ENCODE measurements at regions not wholly inside any gene's neighbourhood (a gene's known extent, or its start where the extent isn't known, plus 50 kb on each side); places are given as distances from the start of the nearest gene placed in this dataset.

GRCh38 chr21:28344985-28345384 is 647.7 kb downstream of the LTN1 start:
- H3K23ac ChIP-seq (ENCODE audit: low read length): no peak overlapping the region
- no peak overlapping the region for H3K4me3 ChIP-seq (ENCODE audit: low read depth, low read length)
- H4K12ac ChIP-seq (ENCODE audit: low read depth, low read length): no peak overlapping the region
- peaks cover 2% of the 10 kb centered on the region for H3K9me3 ChIP-seq (ENCODE audit: insufficient read depth, low read depth, low read length)
- no peaks in the 10 kb centered on the region for H3K27me3 ChIP-seq (ENCODE audit: insufficient read depth, low read length)
- no peaks in the 10 kb centered on the region for H3K79me1 ChIP-seq (ENCODE audit: low read length)
- no CpG with 5 or more reads among the region's 1 CpG for WGBS (ENCODE audit: extremely low coverage, insufficient coverage, insufficient read length)
- no peak overlapping the region for H3K4ac ChIP-seq (ENCODE audit: low read depth, low read length)
- H3K36me3 ChIP-seq (ENCODE audit: control insufficient read depth in 1 of 2, insufficient read depth in 2 of 2, low read length in 2 of 2): no peaks in the 10 kb centered on the region
- no peak overlapping the region for H2AK5ac ChIP-seq (ENCODE audit: low read length)
- H4K91ac ChIP-seq (ENCODE audit: low read depth, low read length): no peak overlapping the region
- H2BK12ac ChIP-seq (ENCODE audit: low read length): no peak overlapping the region
- H2AFZ ChIP-seq (ENCODE audit: insufficient read depth, low read length, poor library complexity): no peak overlapping the region
- H3K14ac ChIP-seq (ENCODE audit: low read length): no peak overlapping the region
- H2BK5ac ChIP-seq (ENCODE audit: low read depth, low read length, poor library complexity): no peak overlapping the region
- no peak overlapping the region for H3K27ac ChIP-seq (ENCODE audit: low read depth, low read length)
- no peak overlapping the region for H4K8ac ChIP-seq (ENCODE audit: low read depth, low read length)
- no peaks in the 10 kb centered on the region for H3K79me2 ChIP-seq (ENCODE audit: control insufficient read depth, insufficient read depth, low read length, poor library complexity)
- no peak overlapping the region for H3K18ac ChIP-seq (ENCODE audit: low read length)
- no peaks in the 10 kb centered on the region for H3K4me1 ChIP-seq (ENCODE audit: control insufficient read depth in 1 of 2, insufficient read depth in 2 of 2, low read length in 2 of 2)
- DNase-seq: no peak
- H2BK120ac ChIP-seq (ENCODE audit: insufficient read depth, low read length, poor library complexity): no peak overlapping the region
- H3K9ac ChIP-seq (ENCODE audit: low read length): no peak overlapping the region
- no peak overlapping the region for H3K4me2 ChIP-seq (ENCODE audit: low read length)

- no peak overlapping the region for H3K27ac ChIP-seq (ENCODE audit: low read depth, low read length)
- no peak overlapping the region for H2AK5ac ChIP-seq (ENCODE audit: low read length)
- no peak overlapping the region for H2AFZ ChIP-seq (ENCODE audit: insufficient read depth, low read length, poor library complexity)
- H3K23ac ChIP-seq (ENCODE audit: low read length): no peak overlapping the region
- H2BK5ac ChIP-seq (ENCODE audit: low read depth, low read length, poor library complexity): no peak overlapping the region
- H3K4me2 ChIP-seq (ENCODE audit: low read length): no peak overlapping the region
- no peak overlapping the region for H4K8ac ChIP-seq (ENCODE audit: low read depth, low read length)
- H4K91ac ChIP-seq (ENCODE audit: low read depth, low read length): no peak overlapping the region
- H3K9me3 ChIP-seq (ENCODE audit: insufficient read depth, low read depth, low read length): peaks cover 2% of the 10 kb centered on the region
- no peaks in the 10 kb centered on the region for H3K4me1 ChIP-seq (ENCODE audit: control insufficient read depth in 1 of 2, insufficient read depth in 2 of 2, low read length in 2 of 2)
- H4K12ac ChIP-seq (ENCODE audit: low read depth, low read length): no peak overlapping the region
- H3K27me3 ChIP-seq (ENCODE audit: insufficient read depth, low read length): no peaks in the 10 kb centered on the region
- no peaks in the 10 kb centered on the region for H3K79me2 ChIP-seq (ENCODE audit: control insufficient read depth, insufficient read depth, low read length, poor library complexity)
- H3K4me3 ChIP-seq (ENCODE audit: low read depth, low read length): no peak overlapping the region
- H2BK12ac ChIP-seq (ENCODE audit: low read length): no peak overlapping the region
- no peaks in the 10 kb centered on the region for H3K79me1 ChIP-seq (ENCODE audit: low read length)
- no peak overlapping the region for H3K18ac ChIP-seq (ENCODE audit: low read length)
- H2BK120ac ChIP-seq (ENCODE audit: insufficient read depth, low read length, poor library complexity): no peak overlapping the region
- H3K4ac ChIP-seq (ENCODE audit: low read depth, low read length): no peak overlapping the region
- H3K14ac ChIP-seq (ENCODE audit: low read length): no peak overlapping the region
- WGBS (ENCODE audit: extremely low coverage, insufficient coverage, insufficient read length): no CpG with 5 or more reads among the region's 2 CpGs
- DNase-seq: no peak
- no peak overlapping the region for H3K9ac ChIP-seq (ENCODE audit: low read length)
- H3K36me3 ChIP-seq (ENCODE audit: control insufficient read depth in 1 of 2, insufficient read depth in 2 of 2, low read length in 2 of 2): no peaks in the 10 kb centered on the region
Measured at GRCh38 chr21:28342212-28342810, 650.4 kb downstream of the LTN1 start.

GRCh38 chr21:28339403-28339802 is 653.3 kb downstream of the LTN1 start:
- H2BK12ac ChIP-seq (ENCODE audit: low read length): no peak overlapping the region
- H3K14ac ChIP-seq (ENCODE audit: low read length): no peak overlapping the region
- H3K27ac ChIP-seq (ENCODE audit: low read depth, low read length): no peak overlapping the region
- H2BK5ac ChIP-seq (ENCODE audit: low read depth, low read length, poor library complexity): no peak overlapping the region
- no peak overlapping the region for H3K23ac ChIP-seq (ENCODE audit: low read length)
- H3K9ac ChIP-seq (ENCODE audit: low read length): no peak overlapping the region
- H2BK120ac ChIP-seq (ENCODE audit: insufficient read depth, low read length, poor library complexity): no peak overlapping the region
- DNase-seq: no peak
- no peak overlapping the region for H3K4me2 ChIP-seq (ENCODE audit: low read length)
- H4K12ac ChIP-seq (ENCODE audit: low read depth, low read length): no peak overlapping the region
- no peaks in the 10 kb centered on the region for H3K27me3 ChIP-seq (ENCODE audit: insufficient read depth, low read length)
- no peak overlapping the region for H3K4ac ChIP-seq (ENCODE audit: low read depth, low read length)
- no peak overlapping the region for H3K4me3 ChIP-seq (ENCODE audit: low read depth, low read length)
- WGBS (ENCODE audit: extremely low coverage, insufficient coverage, insufficient read length): no CpG with 5 or more reads among the region's 3 CpGs
- H2AFZ ChIP-seq (ENCODE audit: insufficient read depth, low read length, poor library complexity): no peak overlapping the region
- no peak overlapping the region for H4K8ac ChIP-seq (ENCODE audit: low read depth, low read length)
- peaks cover 2% of the 10 kb centered on the region for H3K9me3 ChIP-seq (ENCODE audit: insufficient read depth, low read depth, low read length)
- no peak overlapping the region for H3K18ac ChIP-seq (ENCODE audit: low read length)
- H3K79me1 ChIP-seq (ENCODE audit: low read length): no peaks in the 10 kb centered on the region
- no peak overlapping the region for H4K91ac ChIP-seq (ENCODE audit: low read depth, low read length)
- H3K4me1 ChIP-seq (ENCODE audit: control insufficient read depth in 1 of 2, insufficient read depth in 2 of 2, low read length in 2 of 2): no peaks in the 10 kb centered on the region
- no peaks in the 10 kb centered on the region for H3K36me3 ChIP-seq (ENCODE audit: control insufficient read depth in 1 of 2, insufficient read depth in 2 of 2, low read length in 2 of 2)
- no peaks in the 10 kb centered on the region for H3K79me2 ChIP-seq (ENCODE audit: control insufficient read depth, insufficient read depth, low read length, poor library complexity)
- no peak overlapping the region for H2AK5ac ChIP-seq (ENCODE audit: low read length)

- H4K91ac ChIP-seq (ENCODE audit: low read depth, low read length): no peak overlapping the region
- H3K79me1 ChIP-seq (ENCODE audit: low read length): no peaks in the 10 kb centered on the region
- no peak overlapping the region for H2BK5ac ChIP-seq (ENCODE audit: low read depth, low read length, poor library complexity)
- H3K14ac ChIP-seq (ENCODE audit: low read length): no peak overlapping the region
- H4K8ac ChIP-seq (ENCODE audit: low read depth, low read length): no peak overlapping the region
- no peaks in the 10 kb centered on the region for H3K79me2 ChIP-seq (ENCODE audit: control insufficient read depth, insufficient read depth, low read length, poor library complexity)
- no peak overlapping the region for H2BK120ac ChIP-seq (ENCODE audit: insufficient read depth, low read length, poor library complexity)
- no peak overlapping the region for H2AK5ac ChIP-seq (ENCODE audit: low read length)
- no peaks in the 10 kb centered on the region for H3K36me3 ChIP-seq (ENCODE audit: control insufficient read depth in 1 of 2, insufficient read depth in 2 of 2, low read length in 2 of 2)
- no peak overlapping the region for H3K27ac ChIP-seq (ENCODE audit: low read depth, low read length)
- H3K4me1 ChIP-seq (ENCODE audit: control insufficient read depth in 1 of 2, insufficient read depth in 2 of 2, low read length in 2 of 2): no peaks in the 10 kb centered on the region
- H3K4me2 ChIP-seq (ENCODE audit: low read length): no peak overlapping the region
- H3K4ac ChIP-seq (ENCODE audit: low read depth, low read length): no peak overlapping the region
- DNase-seq: no peak
- no CpG with 5 or more reads among the region's 5 CpGs for WGBS (ENCODE audit: extremely low coverage, insufficient coverage, insufficient read length)
- H4K12ac ChIP-seq (ENCODE audit: low read depth, low read length): no peak overlapping the region
- no peak overlapping the region for H3K9ac ChIP-seq (ENCODE audit: low read length)
- H3K27me3 ChIP-seq (ENCODE audit: insufficient read depth, low read length): no peaks in the 10 kb centered on the region
- no peak overlapping the region for H2BK12ac ChIP-seq (ENCODE audit: low read length)
- no peak overlapping the region for H3K4me3 ChIP-seq (ENCODE audit: low read depth, low read length)
- H3K9me3 ChIP-seq (ENCODE audit: insufficient read depth, low read depth, low read length): peaks cover under 1% of the 10 kb centered on the region
- H3K18ac ChIP-seq (ENCODE audit: low read length): no peak overlapping the region
- H3K23ac ChIP-seq (ENCODE audit: low read length): no peak overlapping the region
- H2AFZ ChIP-seq (ENCODE audit: insufficient read depth, low read length, poor library complexity): no peak overlapping the region
Measured at GRCh38 chr21:28338701-28339305, 653.9 kb downstream of the LTN1 start.
